Colonic mucosa (tissue), 4 donors: ENCODE measurements at regions not wholly inside any gene's neighbourhood (a gene's known extent, or its start where the extent isn't known, plus 50 kb on each side); places are given as distances from the start of the nearest gene placed in this dataset.

ENCODE experiments used
- DNase-seq: peaks from one replicate; pipeline ENCODE4 v3.0.0-alpha.2; 2020
- H3K27ac ChIP-seq: fragments of 200-600 bp; one replicate; pipeline ENCODE4 v1.8.0; 2021
- H3K27me3 ChIP-seq: fragments of 200-600 bp; one replicate; pipeline ENCODE4 v1.8.0; 2021
- H3K36me3 ChIP-seq: fragments of 200-600 bp; one replicate; pipeline ENCODE4 v1.8.0; 2021
- H3K4me1 ChIP-seq: fragments of 200-600 bp; one replicate; pipeline ENCODE4 v1.8.0; 2021; ENCODE audit warnings: mild to moderate bottlenecking
- H3K4me3 ChIP-seq: fragments of 200-600 bp; one replicate; pipeline ENCODE4 v1.8.0; 2021
- H3K9ac ChIP-seq, 2 donors: one replicate each; pipeline ENCODE4 v1.7.0; 2013; ENCODE audit warnings: control low read depth in 2 of 2, low read depth in 2 of 2, low read length in 2 of 2
- H3K9me3 ChIP-seq: fragments of 200-600 bp; one replicate; pipeline ENCODE4 v1.8.0; 2021
- CTCF ChIP-seq: fragments of 200-600 bp; IDR thresholded peaks from one replicate; pipeline ENCODE4 v1.8.0; 2022; ENCODE audit warnings: antibody characterized with exemption, mild to moderate bottlenecking
- intact Hi-C: fragments of 100-400 bp; cut with DNase I; formaldehyde crosslinking; loops from one replicate; pipeline ENCODE4 v1.14.1; 2022
- donor health status: healthy.
- donor health status: DM: no; HTN: no; CAD: no.
- donor health status: DM: no; HTN: no; CAD: no.

GRCh38 chr10:2262878-2263277, 525.6 kb upstream of the ADARB2 start:
- H3K36me3 ChIP-seq, result no peaks in the 10 kb centered on the region
- H3K9ac ChIP-seq, result no peak overlapping the region
- H3K4me1 ChIP-seq, result no peaks in the 10 kb centered on the region
- no peak for TF ChIP-seq CTCF
- intact Hi-C loops, result no loop called here
- no peak overlapping the region for H3K4me3 ChIP-seq
- H3K27me3 ChIP-seq, result no peaks in the 10 kb centered on the region
- H3K27ac ChIP-seq, result no peak overlapping the region
- H3K9me3 ChIP-seq, result no peaks in the 10 kb centered on the region
- DNase-seq, result no peak

GRCh38 chr10:2262333-2262732, 525.0 kb upstream of the ADARB2 start:
- TF ChIP-seq CTCF, result no peak
- no peak overlapping the region for H3K9ac ChIP-seq
- DNase-seq, result no peak
- no peak overlapping the region for H3K27ac ChIP-seq
- no peaks in the 10 kb centered on the region for H3K9me3 ChIP-seq
- intact Hi-C loops, result no loop called here
- H3K4me3 ChIP-seq, result no peak overlapping the region
- no peaks in the 10 kb centered on the region for H3K4me1 ChIP-seq
- no peaks in the 10 kb centered on the region for H3K36me3 ChIP-seq
- no peaks in the 10 kb centered on the region for H3K27me3 ChIP-seq

GRCh38 chr10:2256241-2256640, 518.9 kb upstream of the ADARB2 start:
- Histone ChIP-seq H3K9me3 (no peaks in the 10 kb centered on the region), H3K27ac (no peak overlapping the region), H3K4me3 (no peak overlapping the region), H3K9ac (no peak overlapping the region), H3K4me1 (no peaks in the 10 kb centered on the region), H3K36me3 (no peaks in the 10 kb centered on the region), H3K27me3 (no peaks in the 10 kb centered on the region)
- DNase-seq, result no peak
- intact Hi-C loops, result no loop called here
- no peak for TF ChIP-seq CTCF

GRCh38 chr10:2252096-2252495, 514.8 kb upstream of the ADARB2 start:
- Histone ChIP-seq H3K4me1 (no peaks in the 10 kb centered on the region), H3K36me3 (no peaks in the 10 kb centered on the region), H3K4me3 (no peak overlapping the region), H3K9me3 (no peaks in the 10 kb centered on the region), H3K9ac (no peak overlapping the region), H3K27ac (no peak overlapping the region), H3K27me3 (no peaks in the 10 kb centered on the region)
- intact Hi-C loops, result no loop called here
- TF ChIP-seq CTCF, result no peak
- DNase-seq, result no peak

- Histone ChIP-seq H3K4me1 (no peaks in the 10 kb centered on the region), H3K27ac (no peak overlapping the region), H3K9ac (no peak overlapping the region), H3K4me3 (no peak overlapping the region), H3K9me3 (no peaks in the 10 kb centered on the region), H3K36me3 (no peaks in the 10 kb centered on the region), H3K27me3 (no peaks in the 10 kb centered on the region)
- intact Hi-C loops, result no loop called here
- TF ChIP-seq CTCF, result no peak
- DNase-seq, result no peak
Measured at GRCh38 chr10:2251631-2252030, 514.3 kb upstream of the ADARB2 start.

GRCh38 chr10:2246747-2247146, 509.4 kb upstream of the ADARB2 start:
- TF ChIP-seq CTCF, result no peak
- intact Hi-C loops, result no loop called here
- H3K9ac ChIP-seq, result no peak overlapping the region
- no peak overlapping the region for H3K27ac ChIP-seq
- no peak for DNase-seq
- no peak overlapping the region for H3K4me3 ChIP-seq
- H3K27me3 ChIP-seq, result no peaks in the 10 kb centered on the region
- no peaks in the 10 kb centered on the region for H3K9me3 ChIP-seq
- H3K36me3 ChIP-seq, result no peaks in the 10 kb centered on the region
- H3K4me1 ChIP-seq, result no peaks in the 10 kb centered on the region
